TTC549 (cell line): ENCODE measurements at regions not wholly inside any gene's neighbourhood (a gene's known extent, or its start where the extent isn't known, plus 50 kb on each side); places are given as distances from the start of the nearest gene placed in this dataset.
"Not testable (repeated sequence)": the region's sequence is repeated elsewhere in the genome, so short reads cannot be mapped to it uniquely, and the experiment has no call there.

ENCODE experiments used
- FAIRE-seq: peaks from 2 replicates; lab custom pipeline; 2012; peaks lifted over from hg19 to GRCh38; lab: Jason Lieb, UNC

DNA sequence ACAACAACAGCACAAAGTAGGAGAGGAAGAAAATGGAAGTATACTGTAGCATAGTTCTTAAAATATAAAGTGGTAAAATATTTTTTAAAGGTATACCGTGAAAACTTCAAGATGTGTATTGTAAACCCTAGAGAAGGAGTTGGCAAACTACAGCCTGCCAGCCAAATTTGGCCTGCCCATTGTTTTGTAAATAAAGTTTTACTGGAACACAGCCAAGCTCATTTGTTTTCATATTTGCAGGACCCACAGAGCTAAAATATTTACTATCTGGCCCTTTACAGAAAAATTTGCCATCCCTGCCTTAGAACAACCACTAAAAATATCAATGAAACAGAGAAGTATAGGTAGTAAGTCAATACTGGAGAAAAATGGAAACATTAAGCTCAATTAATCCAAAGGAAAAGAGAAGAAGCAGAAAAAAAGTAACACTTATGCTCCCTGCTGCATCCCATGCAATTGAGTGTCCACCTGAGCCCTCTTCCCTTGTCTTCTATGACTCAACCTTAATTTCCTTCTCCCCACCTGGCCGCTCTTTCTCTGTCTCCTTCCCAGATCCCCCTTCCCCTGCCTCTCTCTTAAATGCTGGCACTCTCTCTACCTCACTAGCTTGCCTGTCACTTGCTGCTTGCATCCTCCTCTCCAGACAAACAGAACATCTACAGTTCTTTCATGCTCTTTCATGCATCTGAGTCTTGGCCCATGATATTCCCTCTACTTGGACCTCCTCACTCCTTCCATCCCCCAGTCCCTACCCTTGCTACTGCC, 50.6 kb upstream of the FER start:
- no peak for FAIRE-seq

DNA sequence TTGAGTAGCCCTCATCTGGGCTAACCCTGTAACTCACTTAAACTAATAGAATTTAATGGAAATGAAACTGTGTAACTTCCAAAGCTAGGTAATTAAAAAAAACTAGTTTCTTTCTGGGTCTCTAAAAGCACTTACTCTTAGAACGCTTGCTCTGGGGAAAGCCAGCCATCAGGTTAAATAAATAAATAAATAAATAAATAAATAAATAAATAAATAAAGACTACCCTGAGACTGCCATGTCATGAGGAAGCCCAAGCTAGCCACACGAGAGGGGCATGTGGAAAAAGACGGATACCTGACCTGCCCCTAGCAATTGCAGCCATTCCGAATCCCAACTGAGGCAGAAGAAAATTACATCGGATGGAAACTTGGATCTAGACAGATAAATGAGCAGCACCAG, 51.3 kb upstream of the FER start:
- FAIRE-seq: no peak

DNA sequence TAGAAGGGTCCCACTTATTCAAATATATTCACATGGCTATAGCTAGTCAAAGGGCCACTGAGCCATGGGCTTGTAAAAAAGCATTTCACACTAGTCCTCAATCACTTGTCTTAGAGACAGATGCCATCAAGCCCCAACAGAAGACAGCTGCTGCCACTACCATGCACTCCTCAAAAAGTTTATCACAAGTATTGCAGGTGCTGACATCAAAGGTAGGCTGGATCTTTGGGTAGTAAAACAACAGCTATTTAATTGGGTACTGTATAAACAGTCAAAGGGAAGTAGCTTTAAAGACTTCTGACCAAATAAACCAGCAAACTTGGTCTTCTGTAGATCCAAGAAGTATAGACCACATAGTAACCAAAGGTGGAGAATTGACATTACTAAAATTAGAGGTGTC, 59.2 kb upstream of the FER start:
- FAIRE-seq: no peak

DNA sequence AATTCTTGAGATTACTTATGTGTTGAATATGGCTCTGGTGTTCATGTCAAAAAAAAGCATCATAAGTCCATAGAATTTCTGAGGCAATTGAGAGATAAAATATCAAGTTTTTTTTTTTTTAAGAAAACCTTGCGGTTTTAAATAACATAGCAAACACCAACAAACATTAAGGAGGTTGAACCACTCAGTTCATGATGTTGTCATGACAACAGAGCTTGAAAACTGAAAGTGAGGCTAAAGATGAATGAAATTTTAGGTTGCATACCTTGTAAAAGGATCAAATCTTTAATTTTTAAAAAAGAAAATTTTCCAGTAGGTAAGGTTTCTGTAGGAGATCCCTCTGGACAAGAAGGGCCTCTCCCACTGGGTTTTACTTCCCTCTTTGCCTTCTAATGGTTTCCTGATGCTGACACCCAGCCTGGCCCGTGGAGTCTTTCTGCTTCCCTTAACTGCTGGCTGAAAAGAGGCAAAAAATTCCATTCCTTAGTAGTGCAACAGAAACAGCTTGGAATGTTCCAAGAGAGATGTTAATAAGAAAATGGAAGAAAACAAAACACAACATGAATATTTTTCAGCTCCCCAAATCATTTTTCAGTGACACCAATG, 60.0 kb upstream of the FER start:
- no peak for FAIRE-seq

DNA sequence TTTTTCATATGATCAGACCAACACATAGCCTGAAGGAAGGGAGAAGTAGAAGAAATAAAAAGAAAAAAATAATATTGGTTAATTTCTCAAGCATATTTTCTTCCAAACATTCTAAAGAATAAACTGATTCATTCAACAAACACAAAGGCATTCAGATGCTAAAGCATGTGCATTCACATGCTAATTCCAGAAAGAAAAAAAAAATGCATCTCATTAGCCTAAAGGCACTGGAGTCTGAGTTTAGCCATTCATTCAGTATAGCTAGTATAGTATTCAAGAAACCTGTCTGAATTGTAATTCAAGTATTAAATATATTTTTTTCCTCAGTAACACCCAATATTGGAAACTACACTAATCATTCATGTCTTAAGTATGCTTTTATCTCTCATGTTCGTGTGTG, 61.0 kb upstream of the FER start:
- FAIRE-seq: no peak

DNA sequence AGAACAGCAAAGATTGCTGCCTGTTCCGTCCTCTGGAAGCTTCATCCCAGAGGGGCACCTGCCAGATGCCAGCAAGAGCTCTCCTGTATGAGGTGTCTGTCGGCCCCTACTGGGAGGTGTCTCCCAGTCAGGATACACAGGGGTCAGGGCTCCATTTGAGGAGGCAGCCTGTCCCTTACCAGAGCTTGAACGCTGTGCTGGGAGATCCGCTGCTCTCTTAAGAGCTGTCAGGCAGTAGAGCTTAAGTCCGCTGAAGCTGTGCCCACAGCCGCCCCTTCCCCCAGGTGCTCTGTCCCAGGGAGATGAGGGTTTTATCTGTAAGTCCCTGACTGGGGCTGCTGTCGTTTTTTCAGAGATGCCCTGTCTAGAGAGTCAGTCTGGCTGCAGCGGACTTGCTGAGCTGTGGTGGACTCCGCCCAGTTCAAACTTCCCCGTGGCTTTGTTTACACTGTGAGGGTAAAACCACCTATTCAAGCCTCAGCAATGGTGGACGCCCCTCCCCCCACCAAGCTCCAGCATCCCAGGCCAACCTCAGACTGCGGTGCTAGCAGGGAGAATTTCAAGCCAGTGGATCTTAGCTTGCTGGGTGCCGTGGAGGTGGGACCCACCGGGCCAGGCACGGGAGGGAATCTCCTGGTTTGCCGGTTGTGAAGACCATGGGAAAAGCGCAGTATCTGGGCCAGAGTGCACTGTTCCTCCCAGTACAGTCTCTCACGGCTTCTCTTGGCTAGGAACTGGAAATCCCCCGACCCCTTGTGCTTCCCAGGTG, 62.1 kb upstream of the FER start:
- not testable (repeated sequence) for FAIRE-seq

DNA sequence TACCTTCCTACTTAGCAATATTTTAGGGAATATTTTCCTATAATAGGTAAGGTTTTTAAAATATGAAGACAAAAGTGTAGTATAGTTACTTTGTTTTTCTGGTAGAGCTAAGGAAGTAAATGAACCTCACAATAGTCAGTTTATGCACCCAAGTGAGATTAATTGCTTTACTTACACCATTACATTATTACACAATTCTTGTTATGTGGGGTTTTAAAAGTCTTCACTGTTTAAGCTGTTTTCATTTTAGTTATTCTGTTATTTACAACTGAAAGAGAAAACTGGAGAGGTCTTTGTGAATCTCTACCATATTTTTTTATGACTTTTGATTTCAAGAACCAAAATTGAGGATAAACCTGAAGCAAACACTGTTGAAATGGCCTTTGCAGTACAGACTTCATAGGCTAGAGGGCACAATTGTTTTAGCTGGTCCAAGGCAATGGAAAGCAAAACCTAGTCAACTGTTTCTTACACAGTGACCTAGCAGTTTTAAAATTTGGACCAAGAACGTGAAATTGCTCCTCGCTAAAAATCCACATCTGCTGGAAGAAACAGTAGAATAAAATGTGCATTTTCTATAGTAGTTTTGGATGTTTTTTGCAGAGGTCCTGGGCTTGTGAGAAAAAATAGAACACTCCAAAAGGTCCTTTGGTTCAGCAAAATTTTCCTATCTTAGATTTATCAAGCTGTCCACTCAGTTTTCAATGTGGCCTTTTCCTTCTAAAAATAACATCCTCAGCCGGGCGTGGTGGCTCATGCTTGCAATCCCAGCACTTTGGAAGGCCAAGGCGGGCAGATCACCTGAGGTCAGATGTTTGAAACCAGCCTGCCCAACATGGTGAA, 66.4 kb upstream of the FER start:
- FAIRE-seq: peak; percentile 86

DNA sequence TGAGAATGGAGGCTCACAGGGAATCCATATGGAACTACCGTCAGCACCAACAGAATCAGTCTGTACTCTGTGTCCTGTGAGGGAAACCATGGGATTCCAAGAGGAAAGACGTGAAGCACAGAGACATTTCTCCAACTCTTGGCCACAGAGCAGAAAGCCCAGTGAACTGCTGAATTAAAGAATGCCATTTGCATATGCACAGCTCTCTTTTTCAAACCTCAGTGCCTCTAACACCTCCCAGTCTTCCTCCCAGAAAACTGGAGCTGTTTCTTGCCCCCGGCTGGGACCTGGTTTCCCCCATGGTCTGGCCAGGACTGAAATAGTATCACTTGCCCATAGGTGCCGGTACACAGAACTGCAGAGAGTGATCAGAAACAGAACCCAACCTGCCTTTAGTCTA, 69.6 kb upstream of the FER start:
- no peak for FAIRE-seq

DNA sequence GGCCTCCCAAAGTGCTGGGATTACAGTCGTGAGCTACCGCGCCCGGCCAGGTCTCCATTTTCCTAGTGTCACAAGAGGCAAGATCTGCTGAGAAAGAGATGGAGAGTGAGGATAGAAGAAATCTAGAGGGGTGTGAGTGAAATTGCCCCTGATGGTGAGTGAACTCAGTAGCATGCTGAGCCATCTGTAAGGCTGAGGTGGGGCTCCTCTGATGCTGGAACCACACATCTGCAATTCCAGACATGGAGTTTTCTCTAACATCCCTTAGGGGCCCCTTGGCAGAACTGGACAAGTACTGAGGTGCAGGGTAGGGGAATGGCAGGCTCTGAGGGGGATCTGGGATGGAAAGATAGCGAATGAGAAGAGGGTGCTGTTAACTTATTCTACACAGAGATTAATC, 72.0 kb upstream of the FER start:
- no peak for FAIRE-seq

DNA sequence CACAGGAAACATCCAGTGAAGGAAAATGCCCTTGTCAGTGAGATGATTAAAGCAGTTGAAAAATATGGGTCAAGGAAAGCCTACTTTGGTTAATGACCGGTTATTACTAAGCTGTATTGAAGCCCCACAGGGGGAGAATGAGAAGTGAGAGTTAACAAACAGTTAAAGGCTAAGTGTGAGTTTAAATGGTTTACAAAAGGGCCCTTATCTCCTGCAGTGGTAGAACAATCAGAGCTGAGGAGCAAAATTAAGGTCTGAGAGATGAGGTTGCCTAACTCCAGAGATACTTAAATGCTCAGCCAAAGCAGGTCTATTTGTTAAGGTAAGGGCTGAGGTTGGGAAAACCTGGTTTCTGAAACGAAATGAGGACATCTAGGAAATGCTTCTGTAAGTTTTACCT, 75.1 kb upstream of the FER start:
- FAIRE-seq: no peak

DNA sequence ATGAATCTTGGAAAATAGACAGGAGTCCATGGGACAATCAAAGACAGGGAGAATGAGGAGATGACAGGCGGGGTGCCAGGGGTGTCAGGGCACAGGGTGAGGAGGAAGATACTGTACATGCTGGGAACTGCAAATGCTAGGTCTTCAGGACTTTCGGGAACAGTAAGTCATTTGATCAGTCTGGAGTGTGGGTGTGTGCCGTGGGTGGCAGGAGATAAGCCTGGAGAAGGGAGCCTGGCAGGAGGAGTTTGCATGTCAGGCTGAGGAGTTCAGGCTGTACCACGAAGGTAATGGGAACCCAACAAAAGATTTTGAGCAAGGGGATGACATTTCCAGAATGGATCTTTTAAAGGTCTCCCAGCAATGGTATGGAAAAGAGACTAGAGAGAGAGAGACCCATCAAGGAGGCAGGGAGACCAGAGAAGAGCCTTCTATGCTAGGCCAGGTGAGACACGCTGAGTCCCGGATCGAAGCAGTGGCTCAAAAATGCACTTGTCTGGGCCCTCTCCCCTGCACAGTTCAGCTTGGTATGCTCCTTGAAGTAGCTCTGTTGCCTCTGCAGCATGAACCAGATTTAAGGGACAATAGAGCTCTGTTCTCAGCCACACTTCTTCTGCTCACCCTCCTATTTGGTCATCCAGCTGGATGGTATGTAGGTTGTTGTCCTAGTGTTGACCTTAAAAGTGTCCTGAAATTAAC, 77.0 kb upstream of the FER start:
- FAIRE-seq: no peak

DNA sequence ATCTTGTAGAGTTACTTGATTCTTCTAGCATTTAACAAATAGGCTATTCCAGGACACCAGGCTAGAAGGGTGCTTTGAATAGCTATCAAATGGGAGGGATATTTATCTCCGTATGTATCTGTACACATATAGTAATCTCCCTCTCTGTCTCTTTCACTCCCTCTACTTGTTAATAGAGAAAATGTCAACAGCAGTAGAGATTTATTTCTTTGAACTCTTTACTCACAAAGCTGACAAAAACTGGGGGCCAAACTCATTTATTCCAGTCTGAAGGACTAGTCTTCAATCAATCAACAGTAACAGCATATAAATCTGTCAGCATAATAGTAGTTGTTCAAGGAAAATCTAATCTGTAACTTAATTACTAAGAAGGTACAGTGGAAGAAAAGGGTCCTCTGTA, 78.2 kb upstream of the FER start:
- no peak for FAIRE-seq

DNA sequence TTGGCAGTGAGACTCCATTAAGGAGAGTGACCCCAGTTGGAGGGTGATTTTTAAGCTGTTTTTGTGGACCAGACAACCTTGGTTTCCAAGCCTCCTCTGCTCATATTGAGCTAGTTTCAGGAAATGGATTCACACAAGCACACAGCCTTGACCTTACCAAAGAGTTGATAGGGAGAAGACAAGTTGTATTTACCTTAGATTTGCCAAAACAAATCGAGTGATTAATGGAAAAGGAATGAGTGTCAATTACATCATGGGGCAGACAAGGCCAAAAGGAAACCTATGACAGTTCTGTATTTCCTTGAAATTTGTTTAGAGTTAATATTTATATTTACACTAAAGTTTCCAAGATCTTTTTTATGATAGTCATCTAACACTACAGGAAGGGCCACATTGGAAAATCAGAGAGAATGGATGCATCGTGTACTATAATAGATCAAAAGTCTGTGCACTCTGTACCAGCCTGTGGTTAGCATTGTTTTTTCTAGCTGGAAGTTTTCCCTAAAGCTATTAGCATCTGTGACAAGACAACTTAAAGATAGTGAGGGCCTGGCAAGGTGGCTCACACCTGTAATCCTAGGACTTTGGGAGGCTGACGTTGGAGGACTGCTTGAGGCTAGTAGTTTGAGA, 86.0 kb upstream of the FER start:
- no peak for FAIRE-seq

DNA sequence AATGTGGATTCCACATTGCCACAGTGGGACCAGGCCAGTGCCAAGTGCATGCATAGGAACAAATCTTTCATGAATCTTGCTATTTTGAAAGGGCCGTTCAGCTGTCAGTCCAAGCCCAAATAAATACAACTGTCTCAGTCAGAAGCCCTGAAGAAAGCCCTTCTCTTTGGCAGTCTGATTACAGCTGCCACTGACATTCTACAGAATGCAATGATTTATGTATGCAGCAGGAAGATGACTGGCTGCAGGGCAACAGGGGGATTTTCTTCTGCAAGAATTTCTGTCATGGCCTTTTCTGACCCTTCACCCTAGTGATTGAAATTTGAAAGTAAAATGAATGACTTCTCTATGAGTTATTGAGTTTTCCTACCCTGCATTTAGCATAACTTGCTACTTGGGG, 86.7 kb upstream of the FER start:
- FAIRE-seq: no peak

DNA sequence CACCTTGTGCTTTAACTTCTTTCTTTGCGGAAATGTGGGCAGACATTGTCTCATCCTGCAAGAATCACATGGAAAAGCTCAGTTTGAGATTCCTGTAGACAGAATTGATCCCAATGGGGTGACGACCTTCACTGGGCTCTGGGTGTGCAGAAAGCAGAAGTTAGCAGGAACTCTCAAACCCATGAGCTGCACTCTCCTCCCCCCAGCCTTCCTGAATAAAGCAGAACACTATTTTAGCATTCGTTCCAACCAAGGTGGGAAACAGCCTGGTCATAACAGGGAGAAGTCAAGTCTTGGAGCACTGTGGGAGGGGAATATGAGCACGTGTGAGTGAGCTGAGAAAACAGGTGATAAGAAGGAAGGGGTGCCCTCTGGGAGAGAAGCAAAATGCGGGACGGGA, 87.4 kb upstream of the FER start:
- FAIRE-seq: no peak

DNA sequence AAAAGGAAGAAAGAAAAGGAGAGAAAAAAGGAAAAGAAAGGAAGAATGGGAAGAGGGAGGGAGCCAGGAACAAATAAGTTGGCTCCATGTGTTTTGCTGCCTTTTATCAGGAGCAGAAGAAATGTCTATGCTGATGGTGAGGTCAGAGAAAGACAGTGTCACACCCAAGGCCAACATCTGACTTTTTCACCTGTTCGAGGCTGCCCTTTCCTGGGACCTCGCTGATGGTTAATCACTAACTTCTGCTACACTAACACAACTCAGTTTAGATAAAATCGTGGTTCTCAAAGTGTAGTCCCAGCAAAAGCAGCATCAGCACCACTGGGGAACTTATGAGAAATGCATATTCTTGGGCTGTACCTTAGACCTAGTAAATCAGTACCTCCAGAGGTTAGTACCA, 88.2 kb upstream of the FER start:
- FAIRE-seq: no peak

DNA sequence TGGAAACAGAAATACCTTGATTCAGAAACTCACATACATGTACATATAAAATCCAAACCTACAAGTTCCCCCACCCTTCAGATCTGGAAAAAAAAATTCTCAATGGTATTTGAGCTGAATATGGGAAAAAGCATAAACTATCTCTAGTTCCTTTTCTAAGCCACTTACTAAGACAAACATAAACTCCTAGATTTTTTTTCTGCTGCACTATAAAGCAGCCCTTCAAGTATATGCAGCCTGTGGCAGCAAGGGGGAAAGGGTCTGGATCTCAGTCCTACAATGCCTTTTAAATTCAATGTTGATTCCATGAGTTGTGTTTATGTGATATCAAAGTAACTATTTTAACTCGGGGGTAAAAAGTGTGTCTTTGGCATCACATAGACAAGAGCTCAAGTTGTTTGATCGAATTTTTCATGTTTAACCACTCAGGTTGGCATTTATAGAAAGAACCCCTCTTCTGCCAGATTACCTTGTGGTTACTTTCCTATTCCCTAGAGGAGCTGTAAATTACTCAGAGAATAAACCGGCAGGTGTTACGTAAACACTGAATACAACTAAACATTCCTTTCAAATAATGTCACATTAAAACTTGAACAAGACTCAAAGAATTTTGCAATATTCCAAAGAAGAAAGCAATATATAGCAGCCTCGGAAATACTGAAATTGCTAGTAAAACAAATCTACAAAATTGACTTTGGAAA, 91.8 kb upstream of the FER start:
- FAIRE-seq: no peak

DNA sequence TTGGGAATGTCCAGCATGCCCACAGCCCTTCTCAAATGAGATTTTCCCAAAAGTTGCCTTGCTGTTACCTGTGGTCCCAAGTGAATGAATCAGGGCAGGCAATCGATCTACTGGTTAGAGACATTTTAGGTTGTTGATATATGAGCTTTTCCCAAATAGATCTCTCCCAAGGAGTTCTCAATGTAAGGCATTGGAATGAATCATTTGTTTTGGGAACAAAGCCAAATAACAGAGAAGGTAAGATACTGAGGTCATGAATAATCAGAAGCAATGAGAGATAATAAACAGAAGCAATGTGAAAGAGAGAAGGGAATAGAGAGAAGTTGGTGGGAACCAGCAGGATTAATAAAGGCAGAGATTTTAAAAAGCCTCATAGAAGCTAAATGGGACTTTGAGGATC, 93.6 kb upstream of the FER start:
- no peak for FAIRE-seq

DNA sequence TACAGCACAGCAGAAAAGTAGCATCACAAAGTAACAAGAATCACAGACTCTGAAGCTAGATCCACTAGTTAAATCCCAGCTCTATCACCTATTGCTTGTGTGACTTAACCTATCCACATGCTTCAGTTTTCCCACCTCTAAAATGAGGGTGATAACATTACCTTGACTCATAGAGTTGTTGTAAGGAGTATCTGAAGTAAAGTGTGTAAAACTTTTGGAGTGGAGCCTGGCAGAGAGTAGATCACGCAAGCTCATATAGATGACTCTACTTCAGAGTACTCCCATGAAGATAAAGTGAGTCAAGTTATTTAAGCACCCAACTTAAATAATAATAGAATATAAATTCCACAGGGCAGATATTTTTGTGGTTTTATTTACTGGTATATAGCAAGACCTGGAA, 94.5 kb upstream of the FER start:
- no peak for FAIRE-seq

DNA sequence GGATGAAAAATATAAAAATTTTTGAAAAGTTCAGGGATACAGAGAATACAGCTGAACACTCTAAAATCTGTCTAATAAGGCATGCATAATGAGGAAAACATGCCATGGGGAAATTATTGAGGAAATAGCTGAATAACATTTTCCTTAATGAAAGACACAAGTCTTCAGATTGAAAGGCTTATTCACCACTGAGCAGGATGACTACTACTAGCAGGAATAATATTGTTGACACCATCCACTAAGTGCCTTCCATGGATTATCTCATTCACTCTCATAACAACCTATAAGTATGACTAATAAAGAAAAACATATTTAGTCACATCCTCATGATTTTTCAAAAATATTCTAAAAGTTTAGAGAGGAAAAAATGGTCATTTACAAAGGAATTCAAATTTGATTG, 96.7 kb upstream of the FER start:
- FAIRE-seq: no peak

DNA sequence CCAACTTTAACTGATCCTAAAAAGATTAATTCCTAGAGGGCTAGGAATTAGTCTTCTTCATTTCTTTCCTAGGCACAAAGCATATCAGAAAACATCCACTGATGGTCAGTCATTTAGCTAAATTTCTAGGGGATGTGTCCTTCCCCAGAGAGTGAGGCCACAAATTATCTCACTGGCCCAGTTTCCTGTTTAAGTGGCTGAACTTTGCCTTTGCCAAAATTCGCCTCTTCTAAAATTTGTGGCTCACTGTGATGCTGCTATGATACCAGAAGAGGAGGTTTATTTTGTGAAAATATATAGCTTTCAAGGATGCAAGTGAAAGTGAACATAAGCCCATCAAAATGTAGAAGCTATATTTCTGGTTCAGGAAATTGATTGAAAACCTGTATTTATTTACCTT, 98.1 kb upstream of the FER start:
- no peak for FAIRE-seq
